HG02840 (cell line): ENCODE measurements at regions not wholly inside any gene's neighbourhood (a gene's known extent, or its start where the extent isn't known, plus 50 kb on each side); places are given as distances from the start of the nearest gene placed in this dataset.

Experiments used
- ATAC-seq: cut with Tn5 transposase; IDR thresholded peaks from one replicate; pipeline ENCODE4 v1.9.1; 2021; ENCODE audit warnings: mild to moderate bottlenecking, moderate library complexity, moderate number of reproducible peaks; ENCODE audit not compliant: unreplicated experiment, low FRiP score

GRCh38 chr13:111533900-111534683 lies 213.7 kb downstream of the TEX29 start:
- ATAC-seq = no peak

GRCh38 chr13:111534751-111535522 lies 214.5 kb downstream of the TEX29 start:
- no peak for ATAC-seq

- ATAC-seq = no peak
Observed at GRCh38 chr13:111535523-111535811, 215.0 kb downstream of the TEX29 start.

- ATAC-seq = no peak
Observed at GRCh38 chr13:111536075-111536642, 215.7 kb downstream of the TEX29 start.

GRCh38 chr13:111537115-111537728 lies 216.8 kb downstream of the TEX29 start:
- ATAC-seq = no peak

GRCh38 chr13:111537843-111538499 lies 217.5 kb downstream of the TEX29 start:
- ATAC-seq = no peak

GRCh38 chr13:111539252-111539651 lies 218.8 kb downstream of the TEX29 start:
- no peak for ATAC-seq

GRCh38 chr13:111539791-111540446 lies 219.5 kb downstream of the TEX29 start:
- ATAC-seq = no peak

GRCh38 chr13:111540486-111540885 lies 220.0 kb downstream of the TEX29 start:
- ATAC-seq = no peak

GRCh38 chr13:111541345-111541744 lies 220.9 kb downstream of the TEX29 start:
- no peak for ATAC-seq

GRCh38 chr13:111541752-111542529 lies 221.5 kb downstream of the TEX29 start:
- no peak for ATAC-seq

- ATAC-seq = no peak
Observed at GRCh38 chr13:111542530-111543341, 222.3 kb downstream of the TEX29 start.

- no peak for ATAC-seq
Observed at GRCh38 chr13:111546921-111547675, 226.7 kb downstream of the TEX29 start.

- no peak for ATAC-seq
Observed at GRCh38 chr13:111547726-111548273, 227.4 kb downstream of the TEX29 start.

- ATAC-seq = no peak
Observed at GRCh38 chr13:111548301-111548700, 227.9 kb downstream of the TEX29 start.

- ATAC-seq = no peak
Observed at GRCh38 chr13:111548805-111549204, 228.4 kb downstream of the TEX29 start.

GRCh38 chr13:111549464-111549863 lies 229.0 kb downstream of the TEX29 start:
- no peak for ATAC-seq

- no peak for ATAC-seq
Observed at GRCh38 chr13:111550062-111550461, 229.6 kb downstream of the TEX29 start.
